ENCODE measurements at regions not wholly inside any gene's neighbourhood (a gene's known extent, or its start where the extent isn't known, plus 50 kb on each side); places are given as distances from the start of the nearest gene placed in this dataset.

DNA sequence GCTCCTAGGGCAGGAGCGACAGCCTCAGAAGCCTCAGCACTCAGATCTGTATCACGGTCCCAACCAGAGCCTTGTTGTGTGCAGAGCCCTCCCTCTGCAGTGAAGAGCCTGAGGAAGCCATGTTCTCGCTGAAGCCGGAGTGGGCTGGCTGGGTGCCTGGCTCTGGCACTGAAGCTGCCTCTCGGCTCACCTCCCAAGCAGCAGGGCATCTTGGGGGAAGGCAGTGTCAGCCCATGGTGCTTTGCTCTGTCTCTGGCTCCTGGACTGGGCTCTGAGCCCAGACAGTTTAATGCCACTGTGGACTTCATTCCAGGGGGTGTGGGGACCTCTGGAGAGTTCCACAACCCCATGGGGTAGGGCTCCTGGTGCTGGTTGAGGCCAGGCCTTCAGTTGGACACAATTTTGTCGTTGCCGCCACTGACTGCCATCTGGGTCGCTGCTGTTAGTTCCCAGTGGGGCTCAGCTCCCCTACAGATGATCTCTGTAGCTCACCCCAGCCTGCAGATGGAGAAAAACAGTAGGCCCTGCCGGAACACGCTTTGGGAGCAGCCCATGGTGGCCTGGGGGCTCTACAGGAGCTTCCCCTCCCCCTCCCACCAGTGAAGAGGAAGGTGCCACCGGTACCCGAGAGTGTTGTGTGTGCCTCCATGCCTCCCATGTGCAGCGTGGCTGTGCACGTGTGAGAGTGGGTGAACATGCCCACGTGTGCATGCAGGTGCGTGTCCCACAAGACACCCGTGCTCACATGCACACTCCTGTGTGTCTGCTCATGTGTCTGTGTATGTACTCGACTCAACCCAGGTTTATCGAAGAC, 86.5 kb upstream of the B3GAT1 start:
- TF ChIP-seq, protein P1, sequence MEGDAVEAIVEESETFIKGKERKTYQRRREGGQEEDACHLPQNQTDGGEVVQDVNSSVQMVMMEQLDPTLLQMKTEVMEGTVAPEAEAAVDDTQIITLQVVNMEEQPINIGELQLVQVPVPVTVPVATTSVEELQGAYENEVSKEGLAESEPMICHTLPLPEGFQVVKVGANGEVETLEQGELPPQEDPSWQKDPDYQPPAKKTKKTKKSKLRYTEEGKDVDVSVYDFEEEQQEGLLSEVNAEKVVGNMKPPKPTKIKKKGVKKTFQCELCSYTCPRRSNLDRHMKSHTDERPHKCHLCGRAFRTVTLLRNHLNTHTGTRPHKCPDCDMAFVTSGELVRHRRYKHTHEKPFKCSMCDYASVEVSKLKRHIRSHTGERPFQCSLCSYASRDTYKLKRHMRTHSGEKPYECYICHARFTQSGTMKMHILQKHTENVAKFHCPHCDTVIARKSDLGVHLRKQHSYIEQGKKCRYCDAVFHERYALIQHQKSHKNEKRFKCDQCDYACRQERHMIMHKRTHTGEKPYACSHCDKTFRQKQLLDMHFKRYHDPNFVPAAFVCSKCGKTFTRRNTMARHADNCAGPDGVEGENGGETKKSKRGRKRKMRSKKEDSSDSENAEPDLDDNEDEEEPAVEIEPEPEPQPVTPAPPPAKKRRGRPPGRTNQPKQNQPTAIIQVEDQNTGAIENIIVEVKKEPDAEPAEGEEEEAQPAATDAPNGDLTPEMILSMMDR (CRISPR knock-in tag; IDR thresholded peaks at IDR 0.05) = no peak
- TF ChIP-seq ZNF660 (CRISPR knock-in tag; IDR thresholded peaks at IDR 0.05; ENCODE audit: borderline replicate concordance, low read depth) (no peak), BRCA1 (CRISPR knock-in tag; IDR thresholded peaks at IDR 0.05) (no peak), CHD4 (IDR thresholded peaks at IDR 0.05; ENCODE audit: borderline replicate concordance, low read length) (no peak), NCOA5 (CRISPR knock-in tag; IDR thresholded peaks at IDR 0.05) (no peak), KLF13 (CRISPR knock-in tag; IDR thresholded peaks at IDR 0.05) (no peak)
- TF ChIP-seq, protein P2, sequence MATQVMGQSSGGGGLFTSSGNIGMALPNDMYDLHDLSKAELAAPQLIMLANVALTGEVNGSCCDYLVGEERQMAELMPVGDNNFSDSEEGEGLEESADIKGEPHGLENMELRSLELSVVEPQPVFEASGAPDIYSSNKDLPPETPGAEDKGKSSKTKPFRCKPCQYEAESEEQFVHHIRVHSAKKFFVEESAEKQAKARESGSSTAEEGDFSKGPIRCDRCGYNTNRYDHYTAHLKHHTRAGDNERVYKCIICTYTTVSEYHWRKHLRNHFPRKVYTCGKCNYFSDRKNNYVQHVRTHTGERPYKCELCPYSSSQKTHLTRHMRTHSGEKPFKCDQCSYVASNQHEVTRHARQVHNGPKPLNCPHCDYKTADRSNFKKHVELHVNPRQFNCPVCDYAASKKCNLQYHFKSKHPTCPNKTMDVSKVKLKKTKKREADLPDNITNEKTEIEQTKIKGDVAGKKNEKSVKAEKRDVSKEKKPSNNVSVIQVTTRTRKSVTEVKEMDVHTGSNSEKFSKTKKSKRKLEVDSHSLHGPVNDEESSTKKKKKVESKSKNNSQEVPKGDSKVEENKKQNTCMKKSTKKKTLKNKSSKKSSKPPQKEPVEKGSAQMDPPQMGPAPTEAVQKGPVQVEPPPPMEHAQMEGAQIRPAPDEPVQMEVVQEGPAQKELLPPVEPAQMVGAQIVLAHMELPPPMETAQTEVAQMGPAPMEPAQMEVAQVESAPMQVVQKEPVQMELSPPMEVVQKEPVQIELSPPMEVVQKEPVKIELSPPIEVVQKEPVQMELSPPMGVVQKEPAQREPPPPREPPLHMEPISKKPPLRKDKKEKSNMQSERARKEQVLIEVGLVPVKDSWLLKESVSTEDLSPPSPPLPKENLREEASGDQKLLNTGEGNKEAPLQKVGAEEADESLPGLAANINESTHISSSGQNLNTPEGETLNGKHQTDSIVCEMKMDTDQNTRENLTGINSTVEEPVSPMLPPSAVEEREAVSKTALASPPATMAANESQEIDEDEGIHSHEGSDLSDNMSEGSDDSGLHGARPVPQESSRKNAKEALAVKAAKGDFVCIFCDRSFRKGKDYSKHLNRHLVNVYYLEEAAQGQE (IDR thresholded peaks at IDR 0.05; ENCODE audit: borderline replicate concordance in 1 of 2, low read depth in 1 of 2, low read length in 2 of 2) = no peak
